ENCODE measurements at regions not wholly inside any gene's neighbourhood (a gene's known extent, or its start where the extent isn't known, plus 50 kb on each side); places are given as distances from the start of the nearest gene placed in this dataset.
"Not testable (repeated sequence)": the region's sequence is repeated elsewhere in the genome, so short reads cannot be mapped to it uniquely, and the experiment has no call there.

- Mint-ChIP-seq H3K9me3 (ENCODE audit: low read depth) (no peaks in the 10 kb centered on the region), H3K4me1 (ENCODE audit: low read depth) (peaks cover 14% of the 10 kb centered on the region), H3K27ac (peak overlapping the region; percentile 17), H3K36me3 (peaks cover 14% of the 10 kb centered on the region), H3K4me3 (no peak overlapping the region), H3K27me3 (no peaks in the 10 kb centered on the region)
These were observed 170.1 kb upstream of the PWP1 start for GRCh38 chr12:107515446-107515958.

- not testable (repeated sequence) for H3K27ac Mint-ChIP-seq; H3K27me3 Mint-ChIP-seq; H3K9me3 Mint-ChIP-seq (ENCODE audit: low read depth); H3K4me3 Mint-ChIP-seq
- Mint-ChIP-seq H3K4me1 (ENCODE audit: low read depth) (peaks cover 14% of the 10 kb centered on the region), H3K36me3 (peaks cover 29% of the 10 kb centered on the region)
These were observed 167.8 kb upstream of the PWP1 start for GRCh38 chr12:107517816-107518215.

DNA sequence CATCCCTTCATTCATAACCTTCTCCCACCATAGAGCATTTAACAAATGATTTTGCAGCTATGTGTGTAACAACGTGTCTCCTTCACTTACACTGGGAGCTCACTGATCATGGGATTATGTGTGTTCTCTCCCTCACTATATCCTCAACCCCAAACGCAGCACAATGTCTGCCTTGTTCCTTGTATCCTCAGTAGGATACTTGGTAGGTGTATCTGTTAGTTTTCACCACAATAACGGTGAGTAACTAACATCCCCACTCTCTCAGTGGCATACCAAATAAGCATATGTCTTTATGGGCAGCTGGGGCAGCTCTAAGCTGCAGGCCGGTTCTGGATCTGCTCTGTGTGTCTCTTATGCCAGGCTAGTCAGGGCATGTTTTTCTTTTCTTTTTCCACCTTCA lies 166.7 kb upstream of the PWP1 start:
- peaks cover 31% of the 10 kb centered on the region for H3K36me3 Mint-ChIP-seq
- H3K9me3 Mint-ChIP-seq (ENCODE audit: low read depth) = peaks cover 5% of the 10 kb centered on the region
- H3K4me1 Mint-ChIP-seq (ENCODE audit: low read depth) = peaks cover 14% of the 10 kb centered on the region
- H3K27ac Mint-ChIP-seq = no peak overlapping the region
- H3K27me3 Mint-ChIP-seq = no peaks in the 10 kb centered on the region
- H3K4me3 Mint-ChIP-seq = no peak overlapping the region

- H3K9me3 Mint-ChIP-seq (ENCODE audit: low read depth) = peaks cover 5% of the 10 kb centered on the region
- no peak overlapping the region for H3K4me3 Mint-ChIP-seq
- H3K36me3 Mint-ChIP-seq = peaks cover 36% of the 10 kb centered on the region
- H3K4me1 Mint-ChIP-seq (ENCODE audit: low read depth) = peaks cover 9% of the 10 kb centered on the region
- no peak overlapping the region for H3K27ac Mint-ChIP-seq
- no peaks in the 10 kb centered on the region for H3K27me3 Mint-ChIP-seq
These were observed 165.4 kb upstream of the PWP1 start for GRCh38 chr12:107519906-107520859.

- H3K27ac Mint-ChIP-seq = no peak overlapping the region
- H3K4me3 Mint-ChIP-seq = no peak overlapping the region
- H3K4me1 Mint-ChIP-seq (ENCODE audit: low read depth) = no peaks in the 10 kb centered on the region
- H3K9me3 Mint-ChIP-seq (ENCODE audit: low read depth) = peaks cover 5% of the 10 kb centered on the region
- H3K27me3 Mint-ChIP-seq = no peaks in the 10 kb centered on the region
- peaks cover 39% of the 10 kb centered on the region for H3K36me3 Mint-ChIP-seq
These were observed 163.7 kb upstream of the PWP1 start for GRCh38 chr12:107521826-107522355.

- Mint-ChIP-seq H3K27me3 (no peaks in the 10 kb centered on the region), H3K9me3 (ENCODE audit: low read depth) (peaks cover 5% of the 10 kb centered on the region), H3K4me3 (no peak overlapping the region), H3K36me3 (peaks cover 40% of the 10 kb centered on the region), H3K27ac (no peak overlapping the region), H3K4me1 (ENCODE audit: low read depth) (no peaks in the 10 kb centered on the region)
These were observed 162.7 kb upstream of the PWP1 start for GRCh38 chr12:107522692-107523477.

GRCh38 chr12:107523775-107524535 lies 161.6 kb upstream of the PWP1 start:
- H3K27me3 Mint-ChIP-seq = no peaks in the 10 kb centered on the region
- H3K9me3 Mint-ChIP-seq (ENCODE audit: low read depth) = peaks cover 5% of the 10 kb centered on the region
- H3K4me1 Mint-ChIP-seq (ENCODE audit: low read depth) = no peaks in the 10 kb centered on the region
- no peak overlapping the region for H3K4me3 Mint-ChIP-seq
- H3K36me3 Mint-ChIP-seq = peaks cover 39% of the 10 kb centered on the region
- H3K27ac Mint-ChIP-seq = no peak overlapping the region

- Mint-ChIP-seq H3K4me1 (ENCODE audit: low read depth) (no peaks in the 10 kb centered on the region), H3K9me3 (ENCODE audit: low read depth) (peaks cover 5% of the 10 kb centered on the region), H3K27me3 (no peaks in the 10 kb centered on the region), H3K4me3 (no peak overlapping the region), H3K36me3 (peaks cover 32% of the 10 kb centered on the region), H3K27ac (no peak overlapping the region)
These were observed 160.4 kb upstream of the PWP1 start for GRCh38 chr12:107525063-107525718.

DNA sequence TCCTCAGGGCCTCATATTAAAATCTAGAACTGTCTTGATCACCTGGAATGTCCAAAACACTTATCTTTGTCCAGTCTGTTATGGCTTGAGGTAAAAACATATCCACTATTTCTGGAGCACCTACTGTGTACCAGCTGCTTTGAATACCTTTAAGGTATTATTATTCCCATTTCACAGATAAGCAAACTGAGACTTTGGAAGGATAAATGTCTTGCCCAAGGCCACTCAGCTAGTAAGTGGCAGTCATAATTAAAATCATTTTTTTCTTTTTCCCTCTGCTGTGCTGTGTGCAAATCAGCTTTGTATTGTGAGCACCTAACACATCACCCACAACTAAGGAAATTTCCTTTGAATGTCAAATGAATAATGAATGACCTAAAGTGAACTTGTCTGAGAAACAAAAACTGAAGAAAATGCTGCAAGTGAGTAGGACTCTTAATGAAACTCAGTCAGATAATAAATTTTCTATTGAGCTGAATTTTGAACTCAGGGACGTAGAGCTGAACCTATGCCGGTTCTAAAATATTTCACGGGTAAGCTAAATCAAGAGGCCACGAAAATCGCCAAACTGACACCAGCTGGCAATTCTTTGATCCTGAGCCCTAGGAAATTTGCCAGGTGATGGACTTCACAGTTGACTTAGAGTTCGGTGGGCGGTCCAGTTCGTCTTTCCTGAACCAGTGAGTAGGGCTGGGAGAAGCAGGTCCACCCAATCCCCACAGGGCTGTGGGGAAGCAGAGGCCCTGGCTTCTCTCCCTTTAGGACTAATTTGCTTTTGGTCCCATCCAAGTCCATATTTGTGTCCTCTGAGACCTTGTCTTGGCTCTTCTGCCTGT lies 159.7 kb upstream of the PWP1 start:
- Mint-ChIP-seq H3K27ac (peak overlapping the region; percentile 50), H3K9me3 (ENCODE audit: low read depth) (peaks cover 5% of the 10 kb centered on the region), H3K4me1 (ENCODE audit: low read depth) (no peaks in the 10 kb centered on the region), H3K36me3 (peaks cover 27% of the 10 kb centered on the region), H3K4me3 (no peak overlapping the region), H3K27me3 (no peaks in the 10 kb centered on the region)

GRCh38 chr12:107526555-107527180 lies 158.9 kb upstream of the PWP1 start:
- H3K36me3 Mint-ChIP-seq = peaks cover 21% of the 10 kb centered on the region
- H3K4me3 Mint-ChIP-seq = no peak overlapping the region
- peaks cover 2% of the 10 kb centered on the region for H3K9me3 Mint-ChIP-seq (ENCODE audit: low read depth)
- no peaks in the 10 kb centered on the region for H3K27me3 Mint-ChIP-seq
- H3K4me1 Mint-ChIP-seq (ENCODE audit: low read depth) = no peaks in the 10 kb centered on the region
- no peak overlapping the region for H3K27ac Mint-ChIP-seq

DNA sequence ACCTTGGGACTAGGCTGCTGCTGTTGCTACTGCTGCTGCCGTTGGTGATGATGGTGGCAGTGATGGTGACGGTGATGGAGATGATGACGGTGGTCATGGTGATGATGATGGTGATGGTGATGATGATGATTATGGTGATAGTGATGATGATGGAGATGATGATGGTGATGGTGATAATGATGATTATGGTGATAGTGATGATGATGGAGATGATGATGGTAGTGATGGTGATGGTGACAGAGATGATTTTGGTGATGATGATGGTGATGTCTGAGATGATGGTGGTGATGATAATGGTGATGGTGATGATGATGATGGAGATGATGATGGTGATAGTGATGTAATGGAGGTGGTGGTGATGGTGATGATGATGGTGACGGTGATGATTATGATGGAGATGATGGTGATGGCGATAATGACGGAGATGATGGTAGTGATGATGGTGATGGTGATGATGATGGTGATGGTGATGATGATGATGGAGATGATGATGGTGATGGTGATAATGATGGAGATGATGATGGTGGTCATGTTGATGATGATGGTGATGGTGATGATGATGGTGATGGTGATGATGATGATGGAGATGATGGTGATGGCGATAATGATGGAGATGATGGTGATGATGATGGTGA lies 156.8 kb upstream of the PWP1 start:
- H3K27ac Mint-ChIP-seq = no peak overlapping the region
- peaks cover 20% of the 10 kb centered on the region for H3K36me3 Mint-ChIP-seq

GRCh38 chr12:107529991-107530390 lies 155.6 kb upstream of the PWP1 start:
- peaks cover 20% of the 10 kb centered on the region for H3K4me1 Mint-ChIP-seq (ENCODE audit: low read depth)
- no peaks in the 10 kb centered on the region for H3K27me3 Mint-ChIP-seq
- H3K9me3 Mint-ChIP-seq (ENCODE audit: low read depth) = no peaks in the 10 kb centered on the region
- no peak overlapping the region for H3K27ac Mint-ChIP-seq
- peaks cover 15% of the 10 kb centered on the region for H3K36me3 Mint-ChIP-seq
- H3K4me3 Mint-ChIP-seq = no peak overlapping the region

More for the DNA sequence above, 156.8 kb upstream of the PWP1 start:
- Mint-ChIP-seq H3K4me1 (ENCODE audit: low read depth) (peaks cover 12% of the 10 kb centered on the region), H3K9me3 (ENCODE audit: low read depth) (no peaks in the 10 kb centered on the region), H3K4me3 (no peak overlapping the region), H3K27me3 (no peaks in the 10 kb centered on the region)

- no peaks in the 10 kb centered on the region for H3K27me3 Mint-ChIP-seq
- no peaks in the 10 kb centered on the region for H3K9me3 Mint-ChIP-seq (ENCODE audit: low read depth)
- peaks cover 15% of the 10 kb centered on the region for H3K36me3 Mint-ChIP-seq
These were observed 154.9 kb upstream of the PWP1 start for GRCh38 chr12:107530701-107531100.

More at GRCh38 chr12:107530701-107531100, 154.9 kb upstream of the PWP1 start:
- peaks cover 21% of the 10 kb centered on the region for H3K4me1 Mint-ChIP-seq (ENCODE audit: low read depth)
- H3K27ac Mint-ChIP-seq = no peak overlapping the region
- no peak overlapping the region for H3K4me3 Mint-ChIP-seq
